Ishikawa (cell line): ENCODE measurements at regions not wholly inside any gene's neighbourhood (a gene's known extent, or its start where the extent isn't known, plus 50 kb on each side); places are given as distances from the start of the nearest gene placed in this dataset.

Experiments used
- CEBPB ChIP-seq: IDR thresholded peaks from 2 replicates; pipeline ENCODE4 v1.6.1; 2012
- CREB1 ChIP-seq: IDR thresholded peaks from 2 replicates; pipeline ENCODE4 v1.6.1; 2012; ENCODE audit warnings: low read depth
- EGR1 ChIP-seq: IDR thresholded peaks from 2 replicates; pipeline ENCODE4 v1.6.1; 2012
- EP300 ChIP-seq: IDR thresholded peaks from 2 replicates; pipeline ENCODE4 v1.6.1; 2012; ENCODE audit warnings: borderline replicate concordance
- FOXM1 ChIP-seq: IDR thresholded peaks from 2 replicates; pipeline ENCODE4 v1.6.1; 2012; ENCODE audit warnings: low read depth, borderline replicate concordance
- MAX ChIP-seq: IDR thresholded peaks from 2 replicates; pipeline ENCODE4 v1.6.1; 2012
- NFIC ChIP-seq: IDR thresholded peaks from 2 replicates; pipeline ENCODE4 v1.6.1; 2012
- RAD21 ChIP-seq: IDR thresholded peaks from 2 replicates; pipeline ENCODE4 v1.6.1; 2012; ENCODE audit warnings: low read depth
- REST ChIP-seq: IDR thresholded peaks from 2 replicates; pipeline ENCODE4 v1.6.1; 2012; ENCODE audit warnings: low read depth, mild to moderate bottlenecking
- TAF1 ChIP-seq: IDR thresholded peaks from 2 replicates; pipeline ENCODE4 v1.6.1; 2012; ENCODE audit warnings: low read depth, mild to moderate bottlenecking
- TCF12 ChIP-seq: IDR thresholded peaks from 2 replicates; pipeline ENCODE4 v1.6.1; 2012; ENCODE audit warnings: low read depth
- TEAD4 ChIP-seq: IDR thresholded peaks from 2 replicates; pipeline ENCODE4 v1.6.1; 2012
- USF1 ChIP-seq: IDR thresholded peaks from 2 replicates; pipeline ENCODE4 v1.6.1; 2012
- YY1 ChIP-seq: IDR thresholded peaks from 2 replicates; pipeline ENCODE4 v1.6.1; 2012; ENCODE audit warnings: low read depth
- ZBTB7A ChIP-seq: IDR thresholded peaks from 2 replicates; pipeline ENCODE4 v1.6.1; 2012; ENCODE audit warnings: low read depth

DNA sequence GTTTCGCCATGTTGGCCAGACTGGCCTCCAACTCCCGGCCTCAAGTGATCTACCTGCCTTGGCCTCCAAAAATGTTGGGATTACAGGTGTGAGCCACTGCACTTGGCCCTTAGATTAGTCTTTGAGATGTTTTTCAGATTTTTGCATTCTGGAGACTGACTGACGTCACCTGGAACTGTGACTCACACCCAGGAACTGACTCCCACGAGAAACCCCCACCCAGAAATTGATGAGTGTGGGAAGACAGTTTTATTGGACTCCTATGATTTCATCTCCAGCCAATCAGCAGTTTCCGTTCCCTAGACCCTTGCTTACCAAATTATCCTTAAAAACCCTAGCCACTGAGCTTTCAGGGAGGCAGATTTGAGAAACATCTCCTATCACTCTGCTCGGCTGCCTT lies 867.3 kb downstream of the TYW1 start:
- no peak for TF ChIP-seq TCF12
- no peak for TF ChIP-seq NFIC
- TF ChIP-seq EGR1 = no peak
- TF ChIP-seq YY1 = no peak
- no peak for TF ChIP-seq REST
- no peak for TF ChIP-seq EP300
- TF ChIP-seq MAX = no peak
- TF ChIP-seq ZBTB7A = no peak
- TF ChIP-seq TAF1 = no peak
- no peak for TF ChIP-seq RAD21
- no peak for TF ChIP-seq FOXM1
- no peak for TF ChIP-seq CEBPB

- TF ChIP-seq USF1 = no peak
- no peak for TF ChIP-seq TAF1
- no peak for TF ChIP-seq CEBPB
- TF ChIP-seq TCF12 = no peak
- no peak for TF ChIP-seq ZBTB7A
- no peak for TF ChIP-seq EP300
- no peak for TF ChIP-seq REST
- no peak for TF ChIP-seq NFIC
- TF ChIP-seq YY1 = no peak
- TF ChIP-seq CREB1 = no peak
- no peak for TF ChIP-seq MAX
Observed at GRCh38 chr7:67866054-67866453, 869.4 kb downstream of the TYW1 start.

GRCh38 chr7:67866812-67867211 lies 870.2 kb downstream of the TYW1 start:
- TF ChIP-seq FOXM1 (no peak), EP300 (no peak), USF1 (no peak), MAX (no peak), CEBPB (no peak), ZBTB7A (no peak), TEAD4 (no peak), RAD21 (no peak), TCF12 (no peak), YY1 (no peak), REST (no peak), NFIC (no peak), CREB1 (no peak), EGR1 (no peak), TAF1 (no peak)

- TF ChIP-seq CREB1 (no peak), REST (no peak), MAX (no peak), FOXM1 (no peak), YY1 (no peak), CEBPB (no peak), EP300 (no peak)
Observed at GRCh38 chr7:67870396-67870795, 873.8 kb downstream of the TYW1 start.
